ELF-1 (cell line): ENCODE measurements at regions not wholly inside any gene's neighbourhood (a gene's known extent, or its start where the extent isn't known, plus 50 kb on each side); places are given as distances from the start of the nearest gene placed in this dataset.
"Not testable (repeated sequence)": the region's sequence is repeated elsewhere in the genome, so short reads cannot be mapped to it uniquely, and the experiment has no call there.

ENCODE experiments used
- DNase-seq: peaks from one replicate; pipeline ENCODE4 v3.0.0-alpha.2; 2016; ENCODE audit warnings: low read depth, low spot score

GRCh38 chr13:21228738-21229137 is 52.3 kb downstream of the MRPL57 start:
- no peak for DNase-seq

GRCh38 chr13:21229241-21230024 is 53.0 kb downstream of the MRPL57 start:
- no peak for DNase-seq

GRCh38 chr13:21230516-21230915 is 54.1 kb downstream of the MRPL57 start:
- DNase-seq: no peak

- DNase-seq: no peak
These were observed 55.0 kb downstream of the MRPL57 start for GRCh38 chr13:21231426-21231940.

- no peak for DNase-seq
These were observed 55.7 kb downstream of the MRPL57 start for GRCh38 chr13:21232196-21232595.

- no peak for DNase-seq
These were observed 56.1 kb downstream of the MRPL57 start for GRCh38 chr13:21232599-21232998.

GRCh38 chr13:21233086-21233485 is 56.6 kb downstream of the MRPL57 start:
- DNase-seq: no peak

GRCh38 chr13:21234526-21234925 is 58.1 kb downstream of the MRPL57 start:
- peak; percentile 52 for DNase-seq

- no peak for DNase-seq
These were observed 58.7 kb downstream of the MRPL57 start for GRCh38 chr13:21235174-21235573.

- DNase-seq: no peak
These were observed 60.6 kb downstream of the MRPL57 start for GRCh38 chr13:21237081-21237480.

GRCh38 chr13:21238267-21238666 is 61.8 kb downstream of the MRPL57 start:
- DNase-seq: no peak

- peak; percentile 25 for DNase-seq
These were observed 64.1 kb downstream of the MRPL57 start for GRCh38 chr13:21240586-21240985.

- peak; percentile 66 for DNase-seq
These were observed 65.8 kb downstream of the MRPL57 start for GRCh38 chr13:21242236-21242635.

GRCh38 chr13:21243045-21243897 is 66.8 kb downstream of the MRPL57 start:
- DNase-seq: no peak

GRCh38 chr13:21243898-21244184 is 67.4 kb downstream of the MRPL57 start:
- not testable (repeated sequence) for DNase-seq

- no peak for DNase-seq
These were observed 70.4 kb downstream of the MRPL57 start for GRCh38 chr13:21246761-21247452.

- no peak for DNase-seq
These were observed 79.9 kb downstream of the MRPL57 start for GRCh38 chr13:21256351-21256761.

GRCh38 chr13:21256891-21257290 is 80.4 kb downstream of the MRPL57 start:
- DNase-seq: no peak

- no peak for DNase-seq
These were observed 83.4 kb downstream of the MRPL57 start for GRCh38 chr13:21259571-21260455.

GRCh38 chr13:21260561-21261290 is 84.3 kb downstream of the MRPL57 start:
- DNase-seq: not testable (repeated sequence)
